H1 (cell line): ENCODE measurements at regions not wholly inside any gene's neighbourhood (a gene's known extent, or its start where the extent isn't known, plus 50 kb on each side); places are given as distances from the start of the nearest gene placed in this dataset.

ENCODE experiments used
- CTCF ChIA-PET: fragments of 300-600 bp; sonication (Branson Sonifier 250); formaldehyde crosslinking; loops from one replicate; lab custom pipeline; 2021; ENCODE audit not compliant: partially characterized antibody; lab: Charles Lee
- POLR2A ChIA-PET: fragments of 300-600 bp; sonication (Branson Sonifier 250); formaldehyde crosslinking; loops from one replicate; lab custom pipeline; 2021; ENCODE audit warnings: inconsistent platforms; ENCODE audit not compliant: partially characterized antibody; lab: Charles Lee
- DNase-seq, 2 experiments: peaks; one replicate each; pipeline versions ENCODE4 v3.0.0 to v3.0.0-alpha.2; 2010 to 2022; ENCODE audit warnings: low spot score in 2 of 2, low read depth in 1 of 2, mixed read lengths in 1 of 2
- FAIRE-seq: peaks from 2 replicates; lab custom pipeline; 2011; peaks lifted over from hg19 to GRCh38; lab: Jason Lieb, UNC
- H2AFZ ChIP-seq: 2 replicates; pipeline ENCODE4 v1.8.1; 2012; ENCODE audit warnings: low read length, inconsistent platforms
- H2AK5ac ChIP-seq: 2 replicates; pipeline ENCODE4 v1.6.1; 2013; ENCODE audit warnings: low read depth, low read length
- H2BK120ac ChIP-seq: replicated peaks from 2 replicates; pipeline ENCODE3; 2013; ENCODE audit warnings: low read depth, low read length, inconsistent platforms
- H2BK12ac ChIP-seq: 2 replicates; pipeline ENCODE4 v1.6.1; 2013; ENCODE audit warnings: low read depth, low read length
- H2BK15ac ChIP-seq: 2 replicates; pipeline ENCODE4 v1.6.1; 2013; ENCODE audit warnings: low read length
- H2BK20ac ChIP-seq: 2 replicates; pipeline ENCODE4 v1.6.1; 2013; ENCODE audit warnings: low read length
- H2BK5ac ChIP-seq: 2 replicates; pipeline ENCODE4 v1.6.1; 2013; ENCODE audit warnings: low read depth, low read length
- H3K14ac ChIP-seq: 2 replicates; pipeline ENCODE4 v1.6.1; 2013; ENCODE audit warnings: inconsistent platforms; ENCODE audit not compliant: insufficient read length
- H3K18ac ChIP-seq: 2 replicates; pipeline ENCODE4 v1.6.1; 2013; ENCODE audit warnings: low read length; ENCODE audit errors: extremely low read depth
- H3K23ac ChIP-seq: 2 replicates; pipeline ENCODE4 v1.6.1; 2013; ENCODE audit warnings: inconsistent platforms; ENCODE audit not compliant: insufficient read length
- H3K23me2 ChIP-seq: 2 replicates; pipeline ENCODE4 v1.6.1; 2013; ENCODE audit warnings: low read depth, low read length
- H3K27ac ChIP-seq: 2 replicates; pipeline ENCODE4 v1.6.1; 2011; ENCODE audit warnings: low read depth, low read length, inconsistent platforms
- H3K27me3 ChIP-seq, 4 experiments: replicated peaks in 1 of 4; 1 replicate in 1 of 4; 2 replicates in 3 of 4; pipeline versions ENCODE4 v1.6.1 to v1.8.1; 2011 to 2013; ENCODE audit warnings: low read length in 3 of 4, mild to moderate bottlenecking in 3 of 4, inconsistent platforms in 2 of 4, mixed read lengths in 2 of 4, moderate library complexity in 1 of 4; ENCODE audit not compliant: control insufficient read depth in 3 of 4, insufficient read depth in 3 of 4; ENCODE audit errors: extremely low read depth in 1 of 4
- H3K36me3 ChIP-seq, 4 experiments: 2 replicates each; pipeline versions ENCODE4 v1.6.1 to v1.8.1; 2011 to 2013; ENCODE audit warnings: mild to moderate bottlenecking in 4 of 4, low read length in 3 of 4, moderate library complexity in 2 of 4, control low read depth in 1 of 4, inconsistent platforms in 1 of 4; ENCODE audit not compliant: insufficient read depth in 4 of 4, control insufficient read depth in 2 of 4
- H3K4ac ChIP-seq: replicated peaks from 2 replicates; pipeline ENCODE3; 2013; ENCODE audit warnings: low read length, low read depth, mixed read lengths, inconsistent platforms; ENCODE audit not compliant: insufficient read length
- H3K4me1 ChIP-seq, 4 experiments: replicated peaks in 1 of 4; 1 replicate in 1 of 4; 2 replicates in 3 of 4; pipeline versions ENCODE4 v1.6.1 to v1.8.1; 2011 to 2013; ENCODE audit warnings: low read length in 3 of 4, inconsistent platforms in 2 of 4, mixed read lengths in 1 of 4; ENCODE audit not compliant: insufficient read depth in 4 of 4, control insufficient read depth in 3 of 4
- H3K4me2 ChIP-seq, 2 experiments: 2 replicates each; pipeline versions ENCODE4 v1.6.1 to v1.8.1; 2011 to 2013; ENCODE audit warnings: low read depth in 2 of 2, low read length in 2 of 2, control low read depth in 1 of 2, inconsistent platforms in 1 of 2, mild to moderate bottlenecking in 1 of 2; ENCODE audit not compliant: insufficient read depth in 1 of 2
- H3K4me3 ChIP-seq, 4 experiments: fragments of 200-600, 300-600 bp in 1 of 4; sonication (generic), shearing (Covaris generic), sonication (Bioruptor Twin) in 1 of 4; 2 replicates each; pipeline versions ENCODE4 v1.5.1 to v1.8.1; 2011 to 2016; ENCODE audit warnings: low read length in 4 of 4, low read depth in 3 of 4, control low read depth in 2 of 4, inconsistent platforms in 2 of 4, mild to moderate bottlenecking in 2 of 4, mixed read lengths in 1 of 4, moderate library complexity in 1 of 4; ENCODE audit not compliant: insufficient read depth in 2 of 4; ENCODE audit errors: extremely low read depth in 1 of 4
- H3K56ac ChIP-seq: replicated peaks from 2 replicates; pipeline ENCODE3; 2013; ENCODE audit warnings: low read depth, mild to moderate bottlenecking, mixed read lengths, low read length, inconsistent platforms; ENCODE audit not compliant: insufficient read length
- H3K79me1 ChIP-seq: 2 replicates; pipeline ENCODE4 v1.6.1; 2013; ENCODE audit warnings: low read depth, low read length, control low read depth
- H3K79me2 ChIP-seq, 2 experiments: 2 replicates each; pipeline versions ENCODE4 v1.6.1 to v1.8.1; 2012 to 2013; ENCODE audit warnings: low read length in 2 of 2, mild to moderate bottlenecking in 2 of 2, inconsistent platforms in 1 of 2; ENCODE audit not compliant: insufficient read depth in 2 of 2, control insufficient read depth in 1 of 2
- H3K9ac ChIP-seq, 4 experiments: replicated peaks in 1 of 4; 1 replicate in 1 of 4; 2 replicates in 3 of 4; pipeline versions ENCODE4 v1.6.1 to v1.8.1; 2011 to 2013; ENCODE audit warnings: low read depth in 3 of 4, low read length in 3 of 4, control low read depth in 2 of 4, mild to moderate bottlenecking in 2 of 4, moderate library complexity in 2 of 4, inconsistent platforms in 1 of 4; ENCODE audit errors: extremely low read depth in 1 of 4
- H3K9me3 ChIP-seq, 2 experiments: 2 replicates each; pipeline versions ENCODE4 v1.6.1 to v1.8.1; 2012 to 2013; ENCODE audit warnings: mild to moderate bottlenecking in 2 of 2, moderate library complexity in 2 of 2, control low read depth in 1 of 2, inconsistent platforms in 1 of 2, low read depth in 1 of 2, low read length in 1 of 2, mixed read lengths in 1 of 2; ENCODE audit not compliant: insufficient read depth in 2 of 2
- H4K20me1 ChIP-seq, 2 experiments: replicated peaks in 1 of 2; 2 replicates each; pipeline versions ENCODE3 to v1.8.1; 2011 to 2013; ENCODE audit warnings: inconsistent platforms in 2 of 2, low read length in 2 of 2, mild to moderate bottlenecking in 1 of 2; ENCODE audit not compliant: insufficient read depth in 2 of 2, control insufficient read depth in 1 of 2
- H4K5ac ChIP-seq: 2 replicates; pipeline ENCODE4 v1.6.1; 2013; ENCODE audit warnings: low read length, low read depth, mixed read lengths, inconsistent platforms; ENCODE audit not compliant: insufficient read length
- H4K8ac ChIP-seq: 2 replicates; pipeline ENCODE4 v1.8.0; 2013; ENCODE audit warnings: mild to moderate bottlenecking, moderate library complexity, low read length, inconsistent platforms; ENCODE audit not compliant: insufficient read depth; ENCODE audit errors: extremely low read depth
- H4K91ac ChIP-seq: replicated peaks from 2 replicates; pipeline ENCODE3; 2013; ENCODE audit warnings: low read length, mixed read lengths, inconsistent platforms; ENCODE audit not compliant: insufficient read length
- ATF3 ChIP-seq: IDR thresholded peaks from 2 replicates; pipeline ENCODE4 v1.6.1; 2011; ENCODE audit warnings: low read depth, mild to moderate bottlenecking, low read length; ENCODE audit not compliant: insufficient read depth
- CTCF ChIP-seq, 3 experiments: IDR thresholded peaks; 1 replicate in 2 of 3; 2 replicates in 1 of 3; pipeline versions ENCODE4 v1.5.1 to v1.6.1; 2011; ENCODE audit warnings: low read length in 3 of 3, mild to moderate bottlenecking in 3 of 3, inconsistent platforms in 2 of 3, low read depth in 1 of 3, moderate library complexity in 1 of 3; ENCODE audit not compliant: insufficient read depth in 1 of 3; ENCODE audit errors: control extremely low read depth in 1 of 3
- FOSL1 ChIP-seq: IDR thresholded peaks from 2 replicates; pipeline ENCODE4 v1.6.1; 2011; ENCODE audit warnings: mild to moderate bottlenecking, low read depth, low read length, moderate library complexity; ENCODE audit not compliant: insufficient read depth
- KDM4A ChIP-seq: IDR thresholded peaks from one replicate; pipeline ENCODE4 v1.7.1; 2012; ENCODE audit warnings: low read depth, mild to moderate bottlenecking, moderate library complexity, low read length, inconsistent platforms; ENCODE audit not compliant: severe bottlenecking
- TAF1 ChIP-seq: IDR thresholded peaks from 2 replicates; pipeline ENCODE4 v1.6.1; 2011; ENCODE audit warnings: mild to moderate bottlenecking, low read depth, low read length

GRCh38 chr2:12251749-12252148, 465.0 kb upstream of the TRIB2 start:
- Histone ChIP-seq H2AK5ac (no peak overlapping the region), H3K4me3 (no peak overlapping the region), H2BK120ac (no peak overlapping the region), H2AFZ (no peak overlapping the region), H3K23ac (no peak overlapping the region), H4K91ac (no peak overlapping the region), H3K14ac (no peak overlapping the region), H3K27me3 (peaks cover 0 to 1% (median 0%) of the 10 kb centered on the region in 4 experiments; a peak in 1 of 7 replicates), H2BK20ac (no peak overlapping the region), H3K27ac (no peak overlapping the region), H3K4me2 (no peak overlapping the region), H3K18ac (no peak overlapping the region), H3K4ac (no peak overlapping the region), H3K4me1 (peaks cover 0 to 11% (median 2%) of the 10 kb centered on the region in 4 experiments; a peak in 3 of 7 replicates), H3K9ac (no peak overlapping the region), H3K79me2 (no peaks in the 10 kb centered on the region), H3K23me2 (no peaks in the 10 kb centered on the region), H3K56ac (no peak overlapping the region), H3K36me3 (no peaks in the 10 kb centered on the region), H3K9me3 (no peaks in the 10 kb centered on the region), H4K8ac (no peak overlapping the region), H2BK15ac (no peak overlapping the region), H4K5ac (no peak overlapping the region), H3K79me1 (no peaks in the 10 kb centered on the region), H2BK5ac (no peak overlapping the region), H4K20me1 (no peaks in the 10 kb centered on the region), H2BK12ac (no peak overlapping the region)
- DNase-seq (no peak), FAIRE-seq (no peak)
- TF ChIP-seq TAF1, result no peak
- TF ChIP-seq KDM4A, result no peak
- no peak for TF ChIP-seq CTCF (IDR thresholded peaks at IDR 0.05; ENCODE audit: control extremely low read depth in 1 of 3, insufficient read depth in 1 of 3, low read depth in 1 of 3, low read length in 3 of 3)
- no peak for TF ChIP-seq ATF3
- TF ChIP-seq FOSL1, result no peak
- ChIA-PET POLR2A (no interaction called here), CTCF (no interaction called here)
